ENCODE measurements at regions not wholly inside any gene's neighbourhood (a gene's known extent, or its start where the extent isn't known, plus 50 kb on each side); places are given as distances from the start of the nearest gene placed in this dataset.
A peak's percentile ranks its signal among the peaks of the same experiment; 100 is the strongest.

- Histone ChIP-seq H3K4me1 (peaks cover 0 to 7% (median 2%) of the 10 kb centered on the region in 10 experiments; a peak in 1 of 20 replicates), H3K9me3 (replicated peaks in 1 of 11) (no peaks in the 10 kb centered on the region), H3K4me3 (no peak overlapping the region), H3K9ac (no peak overlapping the region), H3K36me3 (no peaks in the 10 kb centered on the region), H3K27ac (no peak overlapping the region), H3K27me3 (peaks cover 0 to 9% (median 0%) of the 10 kb centered on the region in 11 experiments; a peak in 5 of 22 replicates), H4K20me1 (no peaks in the 10 kb centered on the region), H3K4me2 (no peak overlapping the region)
- no peak for TF ChIP-seq Cebpa-rat (IDR thresholded peaks at IDR 0.05)
Measured at GRCh38 chr15:96888764-96889163, 558.3 kb downstream of the NR2F2 start.

DNA sequence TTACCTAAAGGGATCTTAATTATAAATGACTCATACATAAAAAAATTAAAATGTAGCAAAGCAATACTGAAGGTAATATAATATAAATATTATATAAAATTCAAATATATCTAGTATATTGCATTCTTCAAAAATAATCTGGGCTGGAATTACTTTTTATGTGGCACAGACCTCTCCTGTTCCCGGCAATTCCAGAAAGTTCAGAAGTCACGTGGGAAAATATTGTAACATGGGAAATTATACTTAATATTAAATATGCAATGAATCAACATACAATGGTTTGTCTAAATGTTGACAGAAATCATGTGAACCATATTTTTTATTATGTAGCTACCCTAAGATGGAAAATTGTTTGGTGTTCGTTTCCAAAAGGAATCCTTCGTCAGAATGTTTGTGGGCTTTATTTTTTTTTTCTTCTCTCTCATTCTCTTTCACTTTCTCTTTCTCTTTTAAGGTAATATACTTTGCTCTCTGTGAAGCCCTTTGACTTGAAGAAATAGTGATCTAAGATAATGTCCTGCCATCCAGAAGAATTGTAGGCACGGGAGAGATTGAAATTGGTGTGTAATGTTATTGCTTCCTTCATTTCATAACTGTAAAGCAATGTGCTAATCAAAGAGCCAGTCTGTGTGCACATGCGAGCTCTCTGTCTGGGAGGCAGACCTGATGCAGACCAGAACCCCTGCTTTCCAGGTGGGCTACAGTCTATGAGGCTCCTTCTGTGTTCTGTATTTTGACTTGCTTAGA, 559.4 kb downstream of the NR2F2 start:
- H3K4me3 ChIP-seq = peak overlapping the region in 1 of 10 experiments; percentile 19; a peak in 3 of 20 replicates

GRCh38 chr15:96891046-96891445, 560.5 kb downstream of the NR2F2 start:
- H3K27ac ChIP-seq = no peak overlapping the region
- H3K9me3 ChIP-seq (replicated peaks in 1 of 11) = no peaks in the 10 kb centered on the region
- H3K9ac ChIP-seq = no peak overlapping the region
- TF ChIP-seq Cebpa-rat (IDR thresholded peaks at IDR 0.05) = no peak
- no peak overlapping the region for H3K4me3 ChIP-seq
- H3K36me3 ChIP-seq = no peaks in the 10 kb centered on the region
- H3K27me3 ChIP-seq = peaks cover 0 to 9% (median 0%) of the 10 kb centered on the region in 11 experiments; a peak in 5 of 22 replicates
- H4K20me1 ChIP-seq = no peaks in the 10 kb centered on the region
- peaks cover 0 to 8% (median 2%) of the 10 kb centered on the region in 10 experiments; a peak in 5 of 20 replicates for H3K4me1 ChIP-seq
- H3K4me2 ChIP-seq = no peak overlapping the region

More for the DNA sequence above, 559.4 kb downstream of the NR2F2 start:
- H3K9me3 ChIP-seq (replicated peaks in 1 of 11) = no peaks in the 10 kb centered on the region
- no peaks in the 10 kb centered on the region for H4K20me1 ChIP-seq
- no peak overlapping the region for H3K27ac ChIP-seq
- TF ChIP-seq Cebpa-rat (IDR thresholded peaks at IDR 0.05) = no peak
- peaks cover 0 to 9% (median 0%) of the 10 kb centered on the region in 11 experiments; a peak in 5 of 22 replicates for H3K27me3 ChIP-seq
- H3K4me1 ChIP-seq = peaks cover 0 to 7% (median 2%) of the 10 kb centered on the region in 10 experiments; a peak in 1 of 20 replicates
- no peaks in the 10 kb centered on the region for H3K36me3 ChIP-seq
- no peak overlapping the region for H3K9ac ChIP-seq
- H3K4me2 ChIP-seq = peak overlapping the region; percentile 25 to 67 (median 51); a peak in 16 of 22 replicates

GRCh38 chr15:96893159-96893906, 562.8 kb downstream of the NR2F2 start:
- Histone ChIP-seq H4K20me1 (no peaks in the 10 kb centered on the region), H3K9ac (no peak overlapping the region), H3K4me3 (no peak overlapping the region), H3K36me3 (no peaks in the 10 kb centered on the region), H3K4me2 (no peak overlapping the region), H3K9me3 (replicated peaks in 1 of 11) (no peaks in the 10 kb centered on the region), H3K27me3 (peaks cover 0 to 9% (median 0%) of the 10 kb centered on the region in 11 experiments; a peak in 5 of 22 replicates), H3K4me1 (peaks cover 5 to 22% (median 10%) of the 10 kb centered on the region in 10 experiments; a peak in 17 of 20 replicates), H3K27ac (no peak overlapping the region)
- TF ChIP-seq Cebpa-rat (IDR thresholded peaks at IDR 0.05) = no peak

GRCh38 chr15:96894659-96895058, 564.2 kb downstream of the NR2F2 start:
- H4K20me1 ChIP-seq = no peaks in the 10 kb centered on the region
- no peak overlapping the region for H3K4me3 ChIP-seq
- no peak overlapping the region for H3K4me2 ChIP-seq
- peaks cover 0 to 8% (median 0%) of the 10 kb centered on the region in 11 experiments; a peak in 5 of 22 replicates for H3K27me3 ChIP-seq
- no peak for TF ChIP-seq Cebpa-rat (IDR thresholded peaks at IDR 0.05)
- peaks cover 5 to 22% (median 10%) of the 10 kb centered on the region in 10 experiments; a peak in 17 of 20 replicates for H3K4me1 ChIP-seq
- no peak overlapping the region for H3K27ac ChIP-seq
- H3K9ac ChIP-seq = no peak overlapping the region
- peaks cover 0 to 5% (median 3%) of the 10 kb centered on the region in 11 experiments; a peak in 7 of 22 replicates for H3K9me3 ChIP-seq (replicated peaks in 1 of 11)
- no peaks in the 10 kb centered on the region for H3K36me3 ChIP-seq

DNA sequence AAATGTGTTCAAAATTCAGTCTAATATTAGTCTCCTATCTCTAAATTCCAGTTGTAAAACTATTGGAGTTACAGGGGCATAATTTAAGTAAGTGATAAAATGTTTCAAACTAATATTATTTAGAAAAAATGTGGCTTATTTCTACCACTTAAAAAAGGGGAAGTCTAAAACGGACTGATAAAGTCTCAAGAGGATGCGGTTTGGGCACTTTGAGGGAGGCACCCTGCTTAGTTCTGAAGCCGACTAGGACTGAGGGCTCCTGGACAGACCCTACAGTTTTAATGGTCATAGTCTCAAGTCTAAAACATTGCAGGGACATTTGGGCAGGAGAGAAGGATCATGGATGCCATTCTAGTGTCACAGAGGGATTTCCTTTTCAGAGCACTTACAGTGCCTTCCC, 566.3 kb downstream of the NR2F2 start:
- no peaks in the 10 kb centered on the region for H3K36me3 ChIP-seq
- H3K27ac ChIP-seq = no peak overlapping the region
- no peak for TF ChIP-seq Cebpa-rat (IDR thresholded peaks at IDR 0.05)
- H4K20me1 ChIP-seq = no peaks in the 10 kb centered on the region
- peaks cover 3 to 15% (median 8%) of the 10 kb centered on the region in 10 experiments; a peak in 17 of 20 replicates for H3K4me1 ChIP-seq
- no peaks in the 10 kb centered on the region for H3K27me3 ChIP-seq
- H3K9me3 ChIP-seq (replicated peaks in 1 of 11) = peaks cover 0 to 5% (median 3%) of the 10 kb centered on the region in 11 experiments; a peak in 7 of 22 replicates
- no peak overlapping the region for H3K9ac ChIP-seq
- no peak overlapping the region for H3K4me3 ChIP-seq
- H3K4me2 ChIP-seq = peak overlapping the region in 10 of 11 experiments; percentile 18 to 77 (median 64); a peak in 20 of 22 replicates

DNA sequence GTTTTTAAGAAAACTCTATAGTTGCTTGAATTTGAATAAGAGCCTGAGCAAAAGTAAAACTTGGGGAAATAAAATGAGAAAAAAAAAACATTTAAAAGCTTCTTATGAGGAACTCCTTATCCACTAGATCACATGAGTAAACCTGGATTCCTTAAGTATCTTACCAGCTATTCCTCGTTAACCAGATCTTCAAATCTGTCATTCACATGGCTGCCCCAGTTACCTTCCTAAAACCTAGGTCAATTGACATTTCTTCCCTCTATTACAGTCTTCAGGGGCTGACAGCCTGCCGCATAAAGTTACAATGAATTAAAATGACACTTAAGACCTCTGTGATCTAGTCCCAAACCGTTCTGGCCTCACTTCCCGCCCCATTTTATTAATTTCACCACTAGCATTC, 583.6 kb downstream of the NR2F2 start:
- Histone ChIP-seq H3K9ac (no peak overlapping the region), H3K9me3 (replicated peaks in 1 of 11) (peaks cover 18 to 35% (median 30%) of the 10 kb centered on the region in 11 experiments), H3K4me1 (no peaks in the 10 kb centered on the region), H3K4me3 (no peak overlapping the region), H4K20me1 (no peaks in the 10 kb centered on the region), H3K27ac (no peak overlapping the region), H3K27me3 (no peaks in the 10 kb centered on the region), H3K36me3 (no peaks in the 10 kb centered on the region), H3K4me2 (no peak overlapping the region)
- no peak for TF ChIP-seq Cebpa-rat (IDR thresholded peaks at IDR 0.05)

DNA sequence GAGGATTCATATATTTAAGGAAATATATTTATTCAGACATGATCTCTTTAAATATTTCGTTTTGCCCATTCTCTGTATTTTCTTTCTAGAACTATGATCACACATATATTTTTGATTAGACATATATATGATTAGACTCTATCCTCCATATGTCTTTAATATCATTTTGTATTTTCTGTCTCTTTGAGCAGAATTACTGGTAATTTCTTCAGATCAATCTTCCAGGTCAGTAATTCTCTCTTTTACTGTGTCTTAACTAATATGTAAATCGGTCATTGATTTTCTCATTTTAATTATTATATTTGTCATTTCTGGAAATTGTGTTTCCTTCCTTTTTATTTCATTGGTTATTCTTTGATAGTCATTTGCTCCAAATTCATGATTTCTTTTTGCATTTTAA, 586.2 kb downstream of the NR2F2 start:
- H3K27ac ChIP-seq = no peak overlapping the region
- H3K9me3 ChIP-seq (replicated peaks in 1 of 11) = peaks cover 18 to 38% (median 30%) of the 10 kb centered on the region in 11 experiments
- no peak overlapping the region for H3K4me3 ChIP-seq
- TF ChIP-seq Cebpa-rat (IDR thresholded peaks at IDR 0.05) = no peak
- no peaks in the 10 kb centered on the region for H3K4me1 ChIP-seq
- H3K9ac ChIP-seq = no peak overlapping the region
- H3K27me3 ChIP-seq = no peaks in the 10 kb centered on the region
- H4K20me1 ChIP-seq = no peaks in the 10 kb centered on the region
- no peaks in the 10 kb centered on the region for H3K36me3 ChIP-seq
- no peak overlapping the region for H3K4me2 ChIP-seq

DNA sequence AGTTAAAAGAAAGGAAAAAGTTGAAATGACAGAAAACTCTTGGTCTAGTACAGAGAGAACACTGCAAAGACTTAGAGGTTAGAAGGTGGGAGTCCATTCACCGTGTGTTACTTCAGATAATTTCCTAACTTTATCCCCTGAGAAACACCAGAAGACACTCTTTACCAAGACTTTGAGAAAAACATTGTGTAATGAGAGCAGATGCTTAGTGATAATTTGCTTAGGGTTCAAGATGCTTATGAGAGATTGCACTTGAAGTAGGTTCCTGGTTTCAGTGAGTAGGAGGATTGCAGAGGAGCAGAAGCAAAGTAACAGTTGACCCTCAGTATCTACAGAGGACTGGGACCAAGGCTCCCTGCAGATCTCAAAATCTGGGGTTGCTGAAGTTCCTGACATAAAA, 594.1 kb downstream of the NR2F2 start:
- no peak overlapping the region for H3K4me2 ChIP-seq
- no peaks in the 10 kb centered on the region for H3K36me3 ChIP-seq
- no peak overlapping the region for H3K9ac ChIP-seq
- no peaks in the 10 kb centered on the region for H4K20me1 ChIP-seq
- H3K27me3 ChIP-seq = no peaks in the 10 kb centered on the region
- no peaks in the 10 kb centered on the region for H3K4me1 ChIP-seq
- no peak overlapping the region for H3K27ac ChIP-seq
- no peak for TF ChIP-seq Cebpa-rat (IDR thresholded peaks at IDR 0.05)
- no peak overlapping the region for H3K4me3 ChIP-seq
- H3K9me3 ChIP-seq (replicated peaks in 1 of 11) = no peaks in the 10 kb centered on the region

All from BLaER1 treated with 17β-estradiol and CSF1 and Interleukin-3, amounts not matched to agents 10 nM and 100 nM (cell line).